ENCODE measurements at regions not wholly inside any gene's neighbourhood (a gene's known extent, or its start where the extent isn't known, plus 50 kb on each side); places are given as distances from the start of the nearest gene placed in this dataset.
"Not testable (repeated sequence)": the region's sequence is repeated elsewhere in the genome, so short reads cannot be mapped to it uniquely, and the experiment has no call there.

- not testable (repeated sequence) for TF ChIP-seq POLR2A (IDR thresholded peaks at IDR 0.05; ENCODE audit: low read depth, low read length); EZH2 (IDR thresholded peaks at IDR 0.05; ENCODE audit: borderline replicate concordance, low read depth, low read length, severe bottlenecking); POLR2AphosphoS5 (IDR thresholded peaks at IDR 0.05; ENCODE audit: insufficient read depth, low read depth, low read length); CTCF (IDR thresholded peaks at IDR 0.05; ENCODE audit: extremely low read depth in 1 of 2, insufficient read depth in 1 of 2, low read depth in 1 of 2, low read length in 2 of 2)
Measured at GRCh38 chr17:20947708-20948107, 95.1 kb downstream of the USP22 start.

Data from endothelial cell of umbilical vein (primary cell).